ENCODE measurements at regions not wholly inside any gene's neighbourhood (a gene's known extent, or its start where the extent isn't known, plus 50 kb on each side); places are given as distances from the start of the nearest gene placed in this dataset.

- no peak for TF ChIP-seq CTCF (IDR thresholded peaks at IDR 0.05; ENCODE audit: low read length)
- TF ChIP-seq EZH2 (IDR thresholded peaks at IDR 0.05; ENCODE audit: borderline replicate concordance, low read length), result no peak
Observed at GRCh38 chr5:68653471-68653870, 437.9 kb downstream of the PIK3R1 start.
